ENCODE measurements at regions not wholly inside any gene's neighbourhood (a gene's known extent, or its start where the extent isn't known, plus 50 kb on each side); places are given as distances from the start of the nearest gene placed in this dataset.

GRCh38 chr5:105977163-105977562 is 1693.6 kb downstream of the EFNA5 start (continued):
- TF ChIP-seq ZNF488 (tag by site-specific recombination; IDR thresholded peaks at IDR 0.05) (no peak), KLF9 (tag by site-specific recombination; IDR thresholded peaks at IDR 0.05; ENCODE audit: low read depth) (no peak), KLF1 (tag by site-specific recombination; IDR thresholded peaks at IDR 0.05) (no peak), OVOL3 (tag by site-specific recombination; IDR thresholded peaks at IDR 0.05) (no peak), ZNF155 (tag by site-specific recombination; IDR thresholded peaks at IDR 0.05) (no peak)

GRCh38 chr5:105970919-105971318 is 1699.8 kb downstream of the EFNA5 start:
- no peak for TF ChIP-seq ZNF133 (tag by site-specific recombination; IDR thresholded peaks at IDR 0.05)
- TF ChIP-seq ZNF394 (tag by site-specific recombination; IDR thresholded peaks at IDR 0.05; ENCODE audit: borderline replicate concordance), result no peak
- TF ChIP-seq ZNF311 (tag by site-specific recombination; IDR thresholded peaks at IDR 0.05; ENCODE audit: borderline replicate concordance), result no peak
- TF ChIP-seq TRIM28 (IDR thresholded peaks at IDR 0.05; ENCODE audit: borderline replicate concordance, low read length), result no peak
- TF ChIP-seq ZBTB1 (tag by site-specific recombination; IDR thresholded peaks at IDR 0.05), result no peak
- TF ChIP-seq ZNF140 (tag by site-specific recombination; IDR thresholded peaks at IDR 0.05), result no peak
- TF ChIP-seq ZNF639 (tag by site-specific recombination; IDR thresholded peaks at IDR 0.05), result no peak
- TF ChIP-seq ZBTB11 (tag by site-specific recombination; conservative IDR thresholded peaks at IDR 0.05; ENCODE audit: low read depth), result no peak
- TF ChIP-seq GLIS1 (tag by site-specific recombination; IDR thresholded peaks at IDR 0.05), result no peak
- TF ChIP-seq ZNF37A (tag by site-specific recombination; IDR thresholded peaks at IDR 0.05), result no peak
- TF ChIP-seq ZNF423 (tag by site-specific recombination; IDR thresholded peaks at IDR 0.05), result no peak
- TF ChIP-seq ZNF837 (tag by site-specific recombination; IDR thresholded peaks at IDR 0.05), result no peak
- TF ChIP-seq ZNF558 (tag by site-specific recombination; IDR thresholded peaks at IDR 0.05), result no peak
- TF ChIP-seq KLF9 (tag by site-specific recombination; IDR thresholded peaks at IDR 0.05; ENCODE audit: low read depth), result no peak
- no peak for TF ChIP-seq ZNF24 (tag by site-specific recombination; IDR thresholded peaks at IDR 0.05)
- TF ChIP-seq HOXD13 (CRISPR knock-in tag; IDR thresholded peaks at IDR 0.05; ENCODE audit: borderline replicate concordance), result no peak
- TF ChIP-seq ZFHX2 (tag by site-specific recombination; conservative IDR thresholded peaks at IDR 0.05), result no peak
- TF ChIP-seq ZNF776 (tag by site-specific recombination; IDR thresholded peaks at IDR 0.05; ENCODE audit: borderline replicate concordance), result no peak
- no peak for TF ChIP-seq BCL11B (tag by site-specific recombination; IDR thresholded peaks at IDR 0.05; ENCODE audit: low read depth)
- Histone ChIP-seq H3K4me1 (ENCODE audit: control insufficient read depth, insufficient read depth, low read length) (no peaks in the 10 kb centered on the region), H3K27ac (ENCODE audit: extremely low read depth, low read depth, low read length) (no peak overlapping the region), H3K9me3 (ENCODE audit: control insufficient read depth, insufficient read depth, low read depth, low read length) (no peaks in the 10 kb centered on the region), H3K36me3 (ENCODE audit: control insufficient read depth in 2 of 2, insufficient read depth in 1 of 2, low read length in 2 of 2) (no peaks in the 10 kb centered on the region), H3K4me3 (ENCODE audit: low read depth, low read length) (no peak overlapping the region)
- ChIA-PET POLR2A (no interaction called here), CTCF (interaction anchor here (0.6 kb wide), 1 partner anchor 8 kb away, joined by 3 read pairs; no protein-coding TSS in a partner anchor)

All from HEK293 (cell line).